Trophoblast cell (in vitro differentiated cells and primary cell): ENCODE measurements at regions not wholly inside any gene's neighbourhood (a gene's known extent, or its start where the extent isn't known, plus 50 kb on each side); places are given as distances from the start of the nearest gene placed in this dataset.
"Not testable (repeated sequence)": the region's sequence is repeated elsewhere in the genome, so short reads cannot be mapped to it uniquely, and the experiment has no call there.

Experiments
- DNase-seq, 2 donors: peaks; one replicate each; pipeline ENCODE4 v3.0.0-alpha.2; 2016
- H2AFZ ChIP-seq: 2 replicates; pipeline ENCODE4 v1.6.1; 2013; ENCODE audit warnings: low read length, moderate library complexity, mild to moderate bottlenecking; ENCODE audit not compliant: insufficient read depth, poor library complexity
- H2AK5ac ChIP-seq: 2 replicates; pipeline ENCODE4 v1.6.1; 2013; ENCODE audit warnings: mild to moderate bottlenecking, low read length
- H2BK120ac ChIP-seq: 2 replicates; pipeline ENCODE4 v1.6.1; 2013; ENCODE audit warnings: low read length, mild to moderate bottlenecking, moderate library complexity; ENCODE audit not compliant: insufficient read depth, poor library complexity
- H2BK12ac ChIP-seq: 2 replicates; pipeline ENCODE4 v1.6.1; 2013; ENCODE audit warnings: mild to moderate bottlenecking, low read length, moderate library complexity
- H2BK5ac ChIP-seq: 2 replicates; pipeline ENCODE4 v1.6.1; 2013; ENCODE audit warnings: low read length, low read depth, moderate library complexity, mild to moderate bottlenecking; ENCODE audit not compliant: poor library complexity
- H3K14ac ChIP-seq: 2 replicates; pipeline ENCODE4 v1.6.1; 2013; ENCODE audit warnings: mild to moderate bottlenecking, low read length
- H3K18ac ChIP-seq: 2 replicates; pipeline ENCODE4 v1.6.1; 2013; ENCODE audit warnings: mild to moderate bottlenecking, low read length
- H3K23ac ChIP-seq: 2 replicates; pipeline ENCODE4 v1.6.1; 2013; ENCODE audit warnings: low read length
- H3K27ac ChIP-seq: 2 replicates; pipeline ENCODE4 v1.5.1; 2013; ENCODE audit warnings: low read depth, mild to moderate bottlenecking, inconsistent platforms, low read length, moderate library complexity
- H3K27me3 ChIP-seq: 2 replicates; pipeline ENCODE4 v1.6.1; 2013; ENCODE audit warnings: inconsistent platforms, mild to moderate bottlenecking, low read length, moderate library complexity; ENCODE audit not compliant: insufficient read depth
- H3K36me3 ChIP-seq, 2 experiments: 1 replicate in 1 of 2; 2 replicates in 1 of 2; pipeline ENCODE4 v1.6.1; 2013; ENCODE audit warnings: low read length in 2 of 2, mild to moderate bottlenecking in 2 of 2, moderate library complexity in 1 of 2; ENCODE audit not compliant: insufficient read depth in 2 of 2, control insufficient read depth in 1 of 2
- H3K4ac ChIP-seq: 2 replicates; pipeline ENCODE4 v1.6.1; 2013; ENCODE audit warnings: low read depth, mild to moderate bottlenecking, low read length, moderate library complexity
- H3K4me1 ChIP-seq, 2 experiments: 1 replicate in 1 of 2; 2 replicates in 1 of 2; pipeline ENCODE4 v1.6.1; 2013; ENCODE audit warnings: low read length in 2 of 2, mild to moderate bottlenecking in 2 of 2, moderate library complexity in 1 of 2; ENCODE audit not compliant: insufficient read depth in 2 of 2, control insufficient read depth in 1 of 2
- H3K4me2 ChIP-seq: 2 replicates; pipeline ENCODE4 v1.6.1; 2013; ENCODE audit warnings: inconsistent platforms, mild to moderate bottlenecking, low read length, moderate library complexity
- H3K4me3 ChIP-seq: 2 replicates; pipeline ENCODE4 v1.5.1; 2013; ENCODE audit warnings: mild to moderate bottlenecking, low read depth, low read length, inconsistent platforms
- H3K79me1 ChIP-seq: one replicate; pipeline ENCODE4 v1.6.1; 2013; ENCODE audit warnings: low read length
- H3K79me2 ChIP-seq: 2 replicates; pipeline ENCODE4 v1.6.1; 2013; ENCODE audit warnings: low read length, mild to moderate bottlenecking; ENCODE audit not compliant: control insufficient read depth, insufficient read depth, poor library complexity
- H3K9ac ChIP-seq: 2 replicates; pipeline ENCODE4 v1.6.1; 2013; ENCODE audit warnings: mild to moderate bottlenecking, low read length
- H3K9me3 ChIP-seq: 2 replicates; pipeline ENCODE4 v1.6.1; 2013; ENCODE audit warnings: low read depth, mild to moderate bottlenecking, control low read depth, inconsistent platforms, low read length; ENCODE audit not compliant: insufficient read depth
- H4K12ac ChIP-seq: 2 replicates; pipeline ENCODE4 v1.6.1; 2013; ENCODE audit warnings: low read depth, mild to moderate bottlenecking, low read length, moderate library complexity
- H4K8ac ChIP-seq: 2 replicates; pipeline ENCODE4 v1.6.1; 2013; ENCODE audit warnings: low read depth, mild to moderate bottlenecking, low read length, moderate library complexity
- H4K91ac ChIP-seq: one replicate; pipeline ENCODE4 v1.6.1; 2013; ENCODE audit warnings: low read depth, mild to moderate bottlenecking, low read length, moderate library complexity
- whole genome bisulfite sequencing: extraction: QIAGEN DNeasy Blood & Tissue Kit; methylation state at CpG from one replicate; pipeline ENCODE4 v1.1.7; 2013; ENCODE audit warnings: missing lambda C conversion rate; ENCODE audit not compliant: insufficient read length, insufficient coverage; ENCODE audit errors: extremely low coverage; 5-methylcytosine and 5-hydroxymethylcytosine counted together

- Histone ChIP-seq H2AK5ac (no peak overlapping the region), H3K23ac (no peak overlapping the region), H3K79me2 (no peaks in the 10 kb centered on the region), H3K27ac (no peak overlapping the region), H2BK5ac (no peak overlapping the region), H3K18ac (no peak overlapping the region), H3K4me3 (no peak overlapping the region), H3K27me3 (no peaks in the 10 kb centered on the region), H3K4me1 (no peaks in the 10 kb centered on the region), H3K14ac (no peak overlapping the region), H3K79me1 (no peaks in the 10 kb centered on the region), H3K36me3 (no peaks in the 10 kb centered on the region), H2BK120ac (no peak overlapping the region), H4K12ac (no peak overlapping the region), H4K8ac (no peak overlapping the region), H2BK12ac (no peak overlapping the region), H3K4ac (no peak overlapping the region), H2AFZ (no peak overlapping the region), H3K9ac (no peak overlapping the region), H3K4me2 (no peak overlapping the region), H3K9me3 (no peaks in the 10 kb centered on the region), H4K91ac (no peak overlapping the region)
- no peak for DNase-seq
- WGBS, result no CpG with 5 or more reads among the region's 3 CpGs
Observed at GRCh38 chr2:82007071-82007664, 1702.6 kb upstream of the LRRTM1 start.

- not testable (repeated sequence) for H3K9ac ChIP-seq, H2BK120ac ChIP-seq, DNase-seq, H2BK5ac ChIP-seq, H4K8ac ChIP-seq, H3K9me3 ChIP-seq, H3K4ac ChIP-seq, H3K18ac ChIP-seq, H4K12ac ChIP-seq, H2AFZ ChIP-seq, H3K79me1 ChIP-seq, H3K23ac ChIP-seq, H3K14ac ChIP-seq, H3K79me2 ChIP-seq, H3K4me2 ChIP-seq, H3K4me3 ChIP-seq, H3K27me3 ChIP-seq, H2BK12ac ChIP-seq, H3K4me1 ChIP-seq, H2AK5ac ChIP-seq, H3K36me3 ChIP-seq, H4K91ac ChIP-seq, H3K27ac ChIP-seq
- no CpG with 5 or more reads among the region's 5 CpGs for WGBS
Observed at GRCh38 chr2:82005889-82006288, 1701.3 kb upstream of the LRRTM1 start.

GRCh38 chr2:82001614-82002013 is 1697.1 kb upstream of the LRRTM1 start:
- Histone ChIP-seq H4K8ac (no peak overlapping the region), H3K79me2 (no peaks in the 10 kb centered on the region), H2BK12ac (no peak overlapping the region), H3K18ac (no peak overlapping the region), H4K12ac (no peak overlapping the region), H3K4me1 (no peaks in the 10 kb centered on the region), H3K36me3 (no peaks in the 10 kb centered on the region), H3K23ac (no peak overlapping the region), H3K4ac (no peak overlapping the region), H2AK5ac (no peak overlapping the region), H3K79me1 (no peaks in the 10 kb centered on the region), H2BK120ac (no peak overlapping the region), H3K27me3 (no peaks in the 10 kb centered on the region), H3K14ac (no peak overlapping the region), H2BK5ac (no peak overlapping the region), H3K27ac (no peak overlapping the region), H3K4me3 (no peak overlapping the region), H2AFZ (no peak overlapping the region), H4K91ac (no peak overlapping the region), H3K9ac (no peak overlapping the region), H3K9me3 (no peaks in the 10 kb centered on the region), H3K4me2 (no peak overlapping the region)
- WGBS, result no CpG with 5 or more reads among the region's 4 CpGs
- DNase-seq, result no peak

GRCh38 chr2:82000606-82001005 is 1696.1 kb upstream of the LRRTM1 start:
- no peak overlapping the region for H3K27ac ChIP-seq
- no CpG with 5 or more reads among the region's 2 CpGs for WGBS

More at GRCh38 chr2:82000606-82001005, 1696.1 kb upstream of the LRRTM1 start:
- H3K4me2 ChIP-seq, result no peak overlapping the region
- H3K79me2 ChIP-seq, result no peaks in the 10 kb centered on the region
- H2AFZ ChIP-seq, result no peak overlapping the region
- H3K79me1 ChIP-seq, result no peaks in the 10 kb centered on the region
- no peak overlapping the region for H3K4ac ChIP-seq
- H2AK5ac ChIP-seq, result no peak overlapping the region
- H4K91ac ChIP-seq, result no peak overlapping the region
- H2BK5ac ChIP-seq, result no peak overlapping the region
- no peak for DNase-seq
- H3K18ac ChIP-seq, result no peak overlapping the region
- H2BK12ac ChIP-seq, result no peak overlapping the region
- H3K23ac ChIP-seq, result no peak overlapping the region
- no peak overlapping the region for H4K8ac ChIP-seq
- no peak overlapping the region for H3K14ac ChIP-seq
- H3K4me1 ChIP-seq, result no peaks in the 10 kb centered on the region
- no peaks in the 10 kb centered on the region for H3K27me3 ChIP-seq
- no peaks in the 10 kb centered on the region for H3K36me3 ChIP-seq
- no peak overlapping the region for H3K4me3 ChIP-seq
- no peak overlapping the region for H2BK120ac ChIP-seq
- no peak overlapping the region for H4K12ac ChIP-seq
- H3K9ac ChIP-seq, result no peak overlapping the region
- H3K9me3 ChIP-seq, result no peaks in the 10 kb centered on the region
